Endothelial cell of umbilical vein (primary cell): ENCODE measurements at regions not wholly inside any gene's neighbourhood (a gene's known extent, or its start where the extent isn't known, plus 50 kb on each side); places are given as distances from the start of the nearest gene placed in this dataset.

ENCODE experiments used
- BruUV-seq: library from RNA; stranded (reverse); fragments of 400-500 nt; replicated peaks from 2 replicates; lab custom pipeline; 2021; lab: Mats Ljungman, UMichigan
- CTCF ChIA-PET: fragments of 300-600, 350-600 bp; sonication (Branson Sonifier 250); formaldehyde crosslinking; loops from one replicate; lab custom pipeline; 2021; ENCODE audit warnings: antibody characterized with exemption, inconsistent platforms; lab: Charles Lee
- POLR2A ChIA-PET: fragments of 300-600, 350-600 bp; sonication (Branson Sonifier 250); formaldehyde crosslinking; loops from one replicate; lab custom pipeline; 2021; ENCODE audit warnings: antibody characterized with exemption, inconsistent platforms; lab: Charles Lee
- DNase-seq: peaks from one replicate; pipeline ENCODE4 v3.0.0-alpha.2; 2011; ENCODE audit warnings: low read depth, low spot score
- FAIRE-seq: peaks from 2 replicates; lab custom pipeline; 2011; peaks lifted over from hg19 to GRCh38; lab: Jason Lieb, UNC
- H2AFZ ChIP-seq: 2 replicates; pipeline ENCODE4 v1.6.0; 2012; ENCODE audit warnings: low read depth, low read length, control low read depth, inconsistent platforms
- H3K27ac ChIP-seq: 2 replicates; pipeline ENCODE4 v1.5.1; 2011; ENCODE audit warnings: low read depth, mild to moderate bottlenecking, control low read depth, low read length, moderate library complexity; ENCODE audit not compliant: insufficient read depth
- H3K27me3 ChIP-seq, 2 experiments: 2 replicates each; pipeline versions ENCODE4 v1.6.0 to v1.6.1; 2011; ENCODE audit warnings: low read length in 2 of 2, mixed read lengths in 1 of 2; ENCODE audit not compliant: control insufficient read depth in 2 of 2, insufficient read depth in 2 of 2
- H3K36me3 ChIP-seq, 2 experiments: 2 replicates in 1 of 2; 3 replicates in 1 of 2; pipeline ENCODE4 v1.5.1; 2011; ENCODE audit warnings: low read length in 2 of 2, mild to moderate bottlenecking in 1 of 2, moderate library complexity in 1 of 2; ENCODE audit not compliant: control insufficient read depth in 2 of 2, insufficient read depth in 2 of 2; ENCODE audit errors: extremely low read depth in 1 of 2
- H3K4me1 ChIP-seq: 3 replicates; pipeline ENCODE4 v1.5.1; 2011; ENCODE audit warnings: mild to moderate bottlenecking, low read length; ENCODE audit not compliant: control insufficient read depth, insufficient read depth; ENCODE audit errors: extremely low read depth
- H3K4me2 ChIP-seq: 2 replicates; pipeline ENCODE4 v1.6.1; 2011; ENCODE audit warnings: low read length, control low read depth, mixed read lengths; ENCODE audit not compliant: insufficient read depth
- H3K4me3 ChIP-seq, 3 experiments: fragments of 200-600 bp in 1 of 3; sonication (generic), shearing (Covaris generic) in 1 of 3; replicated peaks in 1 of 3; 2 replicates each; pipeline ENCODE4 v1.5.1; 2011 to 2016; ENCODE audit warnings: control low read depth in 3 of 3, low read length in 3 of 3, mild to moderate bottlenecking in 2 of 3, inconsistent platforms in 1 of 3, low read depth in 1 of 3, moderate library complexity in 1 of 3; ENCODE audit not compliant: insufficient read depth in 1 of 3
- H3K79me2 ChIP-seq: 2 replicates; pipeline ENCODE4 v1.6.0; 2012; ENCODE audit warnings: low read length, inconsistent platforms; ENCODE audit not compliant: control insufficient read depth, insufficient read depth
- H3K9ac ChIP-seq: replicated peaks from 2 replicates; pipeline ENCODE3; 2011; ENCODE audit warnings: low read length, control low read depth; ENCODE audit not compliant: insufficient read depth; ENCODE audit errors: extremely low read depth
- H3K9me1 ChIP-seq: replicated peaks from 3 replicates; pipeline ENCODE4 v1.6.0; 2011; ENCODE audit warnings: mild to moderate bottlenecking, low read length; ENCODE audit not compliant: control insufficient read depth, insufficient read depth; ENCODE audit errors: extremely low read depth
- H3K9me3 ChIP-seq: replicated peaks from 2 replicates; pipeline ENCODE4 v1.5.1; 2012; ENCODE audit warnings: low read length, inconsistent platforms; ENCODE audit not compliant: control insufficient read depth, insufficient read depth
- H4K20me1 ChIP-seq: replicated peaks from 2 replicates; pipeline ENCODE3; 2011; ENCODE audit warnings: mild to moderate bottlenecking, low read length; ENCODE audit not compliant: control insufficient read depth, insufficient read depth; ENCODE audit errors: extremely low read depth
- CTCF ChIP-seq, 2 donors: IDR thresholded peaks; 1 replicate in 1 of 2; 2 replicates in 1 of 2; pipeline ENCODE4 v1.5.1; 2011; ENCODE audit warnings: low read length in 2 of 2, mild to moderate bottlenecking in 2 of 2, moderate library complexity in 2 of 2, control low read depth in 1 of 2, inconsistent platforms in 1 of 2, low read depth in 1 of 2; ENCODE audit not compliant: insufficient read depth in 1 of 2; ENCODE audit errors: extremely low read depth in 1 of 2
- EZH2 ChIP-seq: IDR thresholded peaks from 2 replicates; pipeline ENCODE4 v1.6.1; 2012; ENCODE audit warnings: borderline replicate concordance, low read depth, mild to moderate bottlenecking, moderate library complexity, low read length, inconsistent platforms; ENCODE audit not compliant: severe bottlenecking
- FOS ChIP-seq: IDR thresholded peaks from 2 replicates; pipeline ENCODE4 v1.6.1; 2011; ENCODE audit warnings: mild to moderate bottlenecking, low read length, moderate library complexity, borderline replicate concordance; ENCODE audit not compliant: insufficient read depth
- GATA2 ChIP-seq: IDR thresholded peaks from 2 replicates; pipeline ENCODE4 v1.7.0; 2011; ENCODE audit warnings: low read depth, mild to moderate bottlenecking, moderate library complexity, mixed read lengths, low read length; ENCODE audit not compliant: insufficient read length, insufficient read depth
- JUN ChIP-seq: IDR thresholded peaks from 2 replicates; pipeline ENCODE4 v1.6.1; 2011; ENCODE audit warnings: borderline replicate concordance, low read depth; ENCODE audit not compliant: insufficient read length, insufficient read depth
- MAX ChIP-seq: IDR thresholded peaks from 2 replicates; pipeline ENCODE4 v1.6.1; 2011; ENCODE audit not compliant: insufficient read depth, insufficient read length
- MYC ChIP-seq: IDR thresholded peaks from one replicate; pipeline ENCODE4 v1.6.1; 2011; ENCODE audit warnings: mild to moderate bottlenecking, low read depth, low read length
- POLR2A ChIP-seq: IDR thresholded peaks from 2 replicates; pipeline ENCODE4 v1.6.1; 2012; ENCODE audit warnings: low read depth, mild to moderate bottlenecking, control low read depth, low read length
- POLR2AphosphoS5 ChIP-seq: IDR thresholded peaks from 2 replicates; pipeline ENCODE4 v1.6.1; 2012; ENCODE audit warnings: low read depth, mild to moderate bottlenecking, control low read depth, low read length, moderate library complexity; ENCODE audit not compliant: insufficient read depth
- dilution Hi-C: fragments of 300-500 bp; cut with MboI; formaldehyde crosslinking; loops from one replicate; pipeline ENCODE4 v1.15.0; 2019; ENCODE audit warnings: low sequenced_read_pairs; ENCODE audit not compliant: extremely low pct_ligation_motif_present
- intact Hi-C: fragments of 100-400 bp; cut with micrococcal nuclease; formaldehyde crosslinking; loops from one replicate; pipeline ENCODE4 v1.10.0; 2022

- H2AFZ ChIP-seq: no peak overlapping the region
- TF ChIP-seq GATA2: no peak
- no peaks in the 10 kb centered on the region for H3K9me3 ChIP-seq
- DNase-seq (no peak), FAIRE-seq (no peak)
- no peak overlapping the region for H3K4me2 ChIP-seq
- H3K79me2 ChIP-seq: peaks cover 51% of the 10 kb centered on the region
- no peak overlapping the region for H3K9ac ChIP-seq
- ChIA-PET CTCF (interaction anchor here (1.4 to 1.6 kb wide), 3 partner anchors 14 to 147 kb away, joined by 4 to 6 read pairs (median 5); no protein-coding TSS in a partner anchor), POLR2A (interaction anchor here (0.7 kb wide), 1 partner anchor 33 kb away, joined by 3 read pairs; no protein-coding TSS in a partner anchor)
- intact Hi-C loops (no loop called here), dilution Hi-C loops (no loop called here)
- H4K20me1 ChIP-seq: no peaks in the 10 kb centered on the region
- H3K4me3 ChIP-seq: no peak overlapping the region
- BruUV-seq: no TSS peak
- H3K27ac ChIP-seq: no peak overlapping the region
- H3K36me3 ChIP-seq: no peaks in the 10 kb centered on the region
- H3K4me1 ChIP-seq: peaks cover 16% of the 10 kb centered on the region
- H3K27me3 ChIP-seq: no peaks in the 10 kb centered on the region
- no peaks in the 10 kb centered on the region for H3K9me1 ChIP-seq
Measured at GRCh38 chr1:201678264-201679101, 139.6 kb downstream of the NAV1 start.

DNA sequence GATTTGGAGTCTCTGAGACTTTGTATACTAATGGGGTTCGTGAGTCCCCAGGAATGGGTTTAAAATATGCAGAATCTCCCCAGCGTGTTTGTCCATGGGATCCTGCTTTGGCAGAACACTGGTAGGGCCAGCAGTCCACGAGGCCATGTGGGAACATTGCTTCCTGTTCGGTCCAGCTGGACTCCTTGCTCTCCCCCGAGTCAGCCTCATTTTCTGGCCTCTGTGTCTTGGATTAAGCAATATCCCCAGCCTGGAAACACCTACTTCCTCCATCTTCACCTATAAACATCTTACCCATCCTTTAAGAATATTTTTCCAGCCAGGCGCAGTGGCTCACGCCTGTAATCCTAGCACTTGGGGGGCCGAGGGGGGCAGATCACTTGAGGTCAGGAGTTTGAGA is 142.4 kb downstream of the NAV1 start:
- no peaks in the 10 kb centered on the region for H3K9me3 ChIP-seq
- dilution Hi-C loops: no loop called here
- no peak for FAIRE-seq
- TF ChIP-seq FOS (no peak), EZH2 (no peak), POLR2A (no peak), MAX (no peak), GATA2 (no peak), MYC (no peak), POLR2AphosphoS5 (no peak), CTCF (IDR thresholded peaks at IDR 0.05; ENCODE audit: extremely low read depth in 1 of 2, insufficient read depth in 1 of 2, low read depth in 1 of 2, low read length in 2 of 2) (no peak), JUN (no peak)
- H3K27ac ChIP-seq: no peak overlapping the region
- H2AFZ ChIP-seq: no peak overlapping the region
- no peaks in the 10 kb centered on the region for H3K27me3 ChIP-seq
- ChIA-PET CTCF (interaction anchor here (1.2 kb wide), 1 partner anchor 90 kb away, joined by 4 read pairs; no protein-coding TSS in a partner anchor), POLR2A (no interaction called here)
- no peaks in the 10 kb centered on the region for H4K20me1 ChIP-seq
- intact Hi-C loops: no loop called here
- BruUV-seq: no TSS peak
- peaks cover 40% of the 10 kb centered on the region for H3K79me2 ChIP-seq
- no peak overlapping the region for H3K4me2 ChIP-seq
- no peak overlapping the region for H3K4me3 ChIP-seq
- no peak overlapping the region for H3K9ac ChIP-seq
- DNase-seq: no peak
- H3K36me3 ChIP-seq: no peaks in the 10 kb centered on the region
- H3K9me1 ChIP-seq: no peaks in the 10 kb centered on the region
- H3K4me1 ChIP-seq: peaks cover under 1% of the 10 kb centered on the region
